ENCODE measurements at regions not wholly inside any gene's neighbourhood (a gene's known extent, or its start where the extent isn't known, plus 50 kb on each side); places are given as distances from the start of the nearest gene placed in this dataset.

- TF ChIP-seq CTCF (IDR thresholded peaks at IDR 0.05; ENCODE audit: low read depth, low read length) = no peak
- H3K4me3 ChIP-seq (replicated peaks in 1 of 2; ENCODE audit: low read depth in 2 of 2, low read length in 2 of 2) = no peak overlapping the region
- DNase-seq (ENCODE audit: low read depth in 2 of 2) = no peak
Measured at GRCh38 chr18:69330385-69331005, 70.2 kb upstream of the DOK6 start.

- no peak for TF ChIP-seq CTCF (IDR thresholded peaks at IDR 0.05; ENCODE audit: low read depth, low read length)
- no peak overlapping the region for H3K4me3 ChIP-seq (replicated peaks in 1 of 2; ENCODE audit: low read depth in 2 of 2, low read length in 2 of 2)
- DNase-seq (ENCODE audit: low read depth in 2 of 2) = no peak
Measured at GRCh38 chr18:69349912-69350597, 50.6 kb upstream of the DOK6 start.
